ENCODE measurements at regions not wholly inside any gene's neighbourhood (a gene's known extent, or its start where the extent isn't known, plus 50 kb on each side); places are given as distances from the start of the nearest gene placed in this dataset.

- TF ChIP-seq CTCF (IDR thresholded peaks at IDR 0.05) = no peak
- no peak for TF ChIP-seq POLR2A (IDR thresholded peaks at IDR 0.05)
- no peak for TF ChIP-seq EP300 (IDR thresholded peaks at IDR 0.05)
- TF ChIP-seq POLR2AphosphoS5 (IDR thresholded peaks at IDR 0.05) = no peak
Measured at GRCh38 chr9:109914280-109915027, 134.5 kb downstream of the PALM2AKAP2 start.
